Activated CD4-positive, alpha-beta T cell treated with anti-CD3 and anti-CD28 coated beads, Interleukin-2, amount 10 ng/mL, durations not matched to agents 24 days and 14 days (primary cell): ENCODE measurements at regions not wholly inside any gene's neighbourhood (a gene's known extent, or its start where the extent isn't known, plus 50 kb on each side); places are given as distances from the start of the nearest gene placed in this dataset.
"Not testable (repeated sequence)": the region's sequence is repeated elsewhere in the genome, so short reads cannot be mapped to it uniquely, and the experiment has no call there.

ENCODE experiments used
- DNase-seq: peaks from one replicate; pipeline ENCODE4 v3.0.0; 2022
- H3K27ac Mint-ChIP-seq: one replicate; pipeline ENCODE4 v1.8.0; 2022; ENCODE audit warnings: mild to moderate bottlenecking, mixed read lengths
- H3K27me3 Mint-ChIP-seq: one replicate; pipeline ENCODE4 v1.8.0; 2022; ENCODE audit warnings: mixed read lengths
- H3K36me3 Mint-ChIP-seq: one replicate; pipeline ENCODE4 v1.8.0; 2022; ENCODE audit warnings: low read depth, mild to moderate bottlenecking, mixed read lengths
- H3K4me1 Mint-ChIP-seq: one replicate; pipeline ENCODE4 v1.8.0; 2021; ENCODE audit warnings: mixed read lengths
- H3K4me3 Mint-ChIP-seq: one replicate; pipeline ENCODE4 v1.8.0; 2022; ENCODE audit warnings: mild to moderate bottlenecking, moderate library complexity, mixed read lengths
- H3K9me3 Mint-ChIP-seq: one replicate; pipeline ENCODE4 v1.8.0; 2021; ENCODE audit warnings: mixed read lengths
- intact Hi-C: fragments of 100-400 bp; cut with micrococcal nuclease; formaldehyde crosslinking; loops from one replicate; pipeline ENCODE4 v1.15.1; 2023

DNA sequence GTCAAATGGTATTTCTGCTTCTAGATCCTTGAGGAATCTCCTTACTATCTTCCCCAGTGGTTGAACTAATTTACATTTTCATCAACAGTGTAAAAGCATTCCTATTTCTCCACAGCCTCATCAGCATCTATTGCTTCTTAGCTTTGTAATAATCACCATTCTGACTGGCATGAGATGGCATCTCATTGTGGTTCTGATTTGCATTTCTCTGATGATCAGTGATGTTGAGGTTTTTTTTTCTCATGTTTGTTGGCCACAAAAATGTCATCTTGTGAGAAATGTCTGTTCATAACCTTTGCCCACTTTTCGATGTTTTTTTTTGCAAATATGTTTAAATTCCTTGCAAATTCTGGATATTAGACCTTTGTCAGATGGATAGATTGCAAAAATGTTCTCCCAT lies 797.3 kb downstream of the KCNA4 start:
- not testable (repeated sequence) for H3K27me3 Mint-ChIP-seq, H3K36me3 Mint-ChIP-seq
- H3K9me3 Mint-ChIP-seq = peaks cover 20% of the 10 kb centered on the region

DNA sequence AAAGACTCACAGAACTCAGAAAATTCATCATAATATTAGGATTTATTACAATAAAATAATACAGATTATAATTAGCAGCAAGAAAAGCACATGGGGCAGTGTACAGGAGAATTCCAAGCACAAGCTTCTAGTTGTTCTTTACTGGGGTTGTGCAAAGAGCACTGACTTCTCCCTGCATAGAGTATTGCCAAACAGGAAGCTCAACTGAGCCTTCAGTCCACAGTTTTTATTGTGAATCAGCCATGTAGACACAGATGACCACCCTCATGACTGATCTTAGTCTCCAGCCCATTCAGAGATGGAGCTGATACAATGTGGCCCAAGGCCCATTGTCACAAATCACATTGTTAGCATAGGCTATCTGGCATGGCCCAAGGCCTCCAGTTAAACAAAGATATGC lies 798.9 kb downstream of the KCNA4 start:
- DNase-seq = no peak
- Mint-ChIP-seq H3K4me3 (no peak overlapping the region), H3K27ac (no peak overlapping the region), H3K27me3 (no peaks in the 10 kb centered on the region), H3K4me1 (no peaks in the 10 kb centered on the region), H3K9me3 (peaks cover 12% of the 10 kb centered on the region), H3K36me3 (no peaks in the 10 kb centered on the region)
- intact Hi-C loops = no loop called here

More for the DNA sequence above, 797.3 kb downstream of the KCNA4 start:
- H3K4me3 Mint-ChIP-seq, H3K27ac Mint-ChIP-seq, intact Hi-C loops, DNase-seq, H3K4me1 Mint-ChIP-seq: not testable (repeated sequence)

DNA sequence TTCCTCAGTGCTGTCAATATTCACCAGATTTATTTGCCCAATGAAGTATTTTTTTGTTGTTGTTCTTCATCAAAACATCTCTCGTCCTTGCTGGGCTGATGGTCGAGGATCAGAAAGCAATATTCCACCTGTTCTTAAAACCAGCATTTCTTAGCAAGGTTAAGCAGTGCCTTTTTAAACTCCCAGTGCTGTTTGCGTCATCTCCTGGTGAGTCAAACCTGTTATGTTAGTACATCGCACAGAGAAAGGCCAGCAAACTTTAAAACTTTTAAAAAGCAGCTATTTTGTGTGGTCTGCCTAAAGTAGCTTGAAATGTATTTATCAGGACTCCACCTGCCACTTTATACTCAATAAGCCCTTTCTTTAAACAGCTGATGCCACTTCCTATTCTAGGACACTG lies 802.0 kb downstream of the KCNA4 start:
- H3K36me3 Mint-ChIP-seq = no peaks in the 10 kb centered on the region

DNA sequence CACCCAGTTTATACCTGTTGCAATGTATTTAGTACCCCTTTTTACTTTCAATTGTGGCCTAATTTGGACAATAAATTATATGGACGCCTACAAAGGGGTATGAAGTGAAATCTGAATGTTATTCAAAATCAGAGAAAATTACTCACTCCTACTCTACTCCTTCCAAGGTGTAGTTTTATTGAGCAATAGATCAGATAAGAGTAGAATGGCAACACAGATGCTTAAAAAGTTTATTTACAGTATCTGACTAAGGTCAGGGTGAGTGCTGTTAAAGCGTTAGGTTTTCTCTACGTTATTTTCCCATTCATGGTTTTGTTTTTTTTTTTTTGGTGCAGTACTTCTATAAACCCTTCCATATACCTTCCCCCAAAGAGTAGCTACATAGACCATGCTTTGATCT lies 805.6 kb downstream of the KCNA4 start:
- Mint-ChIP-seq H3K4me3 (no peak overlapping the region), H3K27ac (no peak overlapping the region), H3K36me3 (no peaks in the 10 kb centered on the region)

More for the DNA sequence above, 802.0 kb downstream of the KCNA4 start:
- no peaks in the 10 kb centered on the region for H3K4me1 Mint-ChIP-seq
- no peak for DNase-seq
- H3K9me3 Mint-ChIP-seq = peaks cover 9% of the 10 kb centered on the region
- H3K4me3 Mint-ChIP-seq = no peak overlapping the region
- no peak overlapping the region for H3K27ac Mint-ChIP-seq
- intact Hi-C loops = no loop called here
- H3K27me3 Mint-ChIP-seq = no peaks in the 10 kb centered on the region

DNA sequence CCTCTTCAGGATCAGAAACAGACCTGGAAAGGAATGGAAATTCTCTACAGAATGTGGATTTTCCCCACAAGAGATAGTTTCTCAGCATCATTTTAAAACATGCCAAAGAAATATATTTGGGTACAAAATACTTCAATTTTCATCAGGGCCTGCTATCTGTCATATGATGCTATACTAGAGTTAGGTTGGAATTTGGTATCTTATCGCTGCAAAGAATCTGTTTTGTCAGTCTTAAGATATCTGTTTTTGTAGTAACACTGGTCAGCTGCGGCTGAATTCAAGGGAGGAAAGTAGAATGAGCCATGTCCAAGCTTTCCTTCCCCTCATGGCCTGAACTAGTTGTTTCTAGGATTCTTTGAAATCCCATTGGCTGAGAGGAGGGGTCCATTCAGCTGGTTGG lies 806.4 kb downstream of the KCNA4 start:
- DNase-seq = no peak
- Mint-ChIP-seq H3K4me1 (no peaks in the 10 kb centered on the region), H3K27me3 (no peaks in the 10 kb centered on the region), H3K27ac (no peak overlapping the region), H3K9me3 (no peaks in the 10 kb centered on the region), H3K4me3 (no peak overlapping the region), H3K36me3 (no peaks in the 10 kb centered on the region)
- intact Hi-C loops = no loop called here

More for the DNA sequence above, 805.6 kb downstream of the KCNA4 start:
- Mint-ChIP-seq H3K9me3 (no peaks in the 10 kb centered on the region), H3K4me1 (no peaks in the 10 kb centered on the region), H3K27me3 (no peaks in the 10 kb centered on the region)
- intact Hi-C loops = no loop called here
- DNase-seq = no peak

DNA sequence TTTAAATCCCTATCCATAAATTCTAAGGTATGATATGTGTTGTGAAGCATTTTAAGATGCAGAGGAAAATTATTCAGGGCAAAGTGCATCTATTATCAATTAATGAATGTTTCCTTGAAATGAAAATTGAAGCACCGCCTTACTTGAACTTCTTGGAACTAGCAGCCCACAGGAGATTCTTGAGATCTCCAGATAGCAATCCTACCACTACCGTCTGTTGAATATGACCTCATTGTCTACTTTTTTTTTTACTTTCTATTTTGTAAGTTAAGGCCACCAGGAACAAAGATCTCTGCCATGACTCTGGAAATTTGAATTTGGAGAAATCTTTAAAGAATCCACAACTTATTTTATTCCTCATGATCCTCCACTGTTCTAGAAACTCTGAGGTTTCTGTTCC lies 808.7 kb downstream of the KCNA4 start:
- Mint-ChIP-seq H3K36me3 (no peaks in the 10 kb centered on the region), H3K4me1 (no peaks in the 10 kb centered on the region), H3K4me3 (no peak overlapping the region), H3K27me3 (no peaks in the 10 kb centered on the region), H3K27ac (no peak overlapping the region), H3K9me3 (no peaks in the 10 kb centered on the region)
- no peak for DNase-seq
- intact Hi-C loops = no loop called here

DNA sequence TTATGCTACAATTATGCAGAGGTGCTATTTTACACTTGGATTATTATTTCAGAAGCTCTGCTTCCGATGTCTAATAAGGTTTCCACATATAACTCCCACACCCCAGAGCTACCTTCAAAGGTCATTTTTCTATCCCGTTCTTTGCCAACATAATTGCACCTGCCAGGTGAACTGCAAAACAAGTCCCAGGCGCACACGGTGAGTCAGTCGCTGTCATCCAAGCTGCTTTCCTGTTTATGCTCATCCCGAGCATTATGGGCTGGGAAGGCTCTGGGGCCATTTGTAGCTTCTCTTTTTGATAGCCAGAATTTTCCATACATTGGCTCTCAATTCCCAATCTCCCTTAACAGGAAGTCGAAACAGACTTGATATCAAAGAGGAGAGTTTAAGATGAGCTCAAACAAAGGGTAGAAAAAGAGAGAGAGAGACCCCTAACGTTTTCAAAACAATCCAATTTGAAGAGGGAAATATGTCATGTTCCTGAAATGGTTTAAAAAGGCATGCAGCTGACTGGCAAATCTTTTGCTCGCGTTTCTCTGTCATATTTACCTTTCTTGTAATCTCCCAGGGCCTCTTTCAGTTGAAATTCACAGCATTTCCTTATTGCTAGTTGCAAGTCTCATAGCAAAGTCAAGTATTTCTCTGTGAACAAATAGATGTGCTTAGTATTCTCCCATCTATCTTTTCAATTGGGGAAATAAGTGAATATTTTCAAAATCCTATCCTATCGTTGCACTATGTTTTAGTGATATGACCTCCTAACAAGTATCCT lies 815.9 kb downstream of the KCNA4 start:
- Mint-ChIP-seq H3K4me3 (no peak overlapping the region), H3K27ac (no peak overlapping the region), H3K9me3 (no peaks in the 10 kb centered on the region), H3K4me1 (no peaks in the 10 kb centered on the region), H3K27me3 (no peaks in the 10 kb centered on the region), H3K36me3 (no peaks in the 10 kb centered on the region)
- intact Hi-C loops = no loop called here
- no peak for DNase-seq

DNA sequence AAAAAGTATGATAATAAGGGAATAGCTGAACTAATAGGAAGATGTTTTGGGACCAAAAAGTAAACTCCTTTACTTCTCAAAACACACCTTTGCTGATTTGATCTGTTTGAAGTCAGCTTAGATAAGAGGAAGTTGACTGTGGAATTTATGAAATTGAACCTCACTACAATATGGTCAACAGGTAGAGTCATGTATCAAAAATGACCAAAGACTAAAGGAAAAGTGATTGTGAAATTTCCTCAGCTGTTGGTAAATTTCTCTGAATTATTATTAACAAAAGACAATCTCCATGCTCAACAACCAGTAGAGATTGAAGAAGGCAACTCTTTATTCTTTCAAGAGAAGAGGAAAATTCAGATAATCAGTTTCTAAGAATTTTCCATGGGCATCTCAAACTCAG lies 826.5 kb downstream of the KCNA4 start:
- intact Hi-C loops = no loop called here
- Mint-ChIP-seq H3K27me3 (no peaks in the 10 kb centered on the region), H3K4me1 (no peaks in the 10 kb centered on the region), H3K36me3 (no peaks in the 10 kb centered on the region), H3K27ac (no peak overlapping the region), H3K9me3 (peaks cover 9% of the 10 kb centered on the region), H3K4me3 (no peak overlapping the region)
- no peak for DNase-seq

DNA sequence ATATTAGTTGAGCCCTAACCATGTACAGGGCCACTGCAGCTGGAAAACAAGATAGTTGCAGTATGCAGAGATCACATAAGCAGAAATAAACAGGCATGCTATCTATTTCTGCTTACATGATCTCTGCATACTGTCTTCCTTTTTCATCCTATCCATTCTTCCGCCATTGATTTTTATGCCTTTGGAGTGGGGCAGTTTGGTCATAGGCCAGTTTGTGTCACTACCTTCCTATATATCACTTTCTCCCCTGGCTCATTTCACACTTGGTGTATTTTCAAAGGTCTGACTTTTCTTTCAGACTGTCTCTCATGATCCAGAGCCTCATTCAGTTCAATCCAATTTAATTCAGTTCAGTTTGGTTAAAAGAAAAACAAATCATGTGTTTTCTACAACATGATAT lies 829.6 kb downstream of the KCNA4 start:
- Mint-ChIP-seq H3K27ac (no peak overlapping the region), H3K27me3 (no peaks in the 10 kb centered on the region)
- intact Hi-C loops = no loop called here

DNA sequence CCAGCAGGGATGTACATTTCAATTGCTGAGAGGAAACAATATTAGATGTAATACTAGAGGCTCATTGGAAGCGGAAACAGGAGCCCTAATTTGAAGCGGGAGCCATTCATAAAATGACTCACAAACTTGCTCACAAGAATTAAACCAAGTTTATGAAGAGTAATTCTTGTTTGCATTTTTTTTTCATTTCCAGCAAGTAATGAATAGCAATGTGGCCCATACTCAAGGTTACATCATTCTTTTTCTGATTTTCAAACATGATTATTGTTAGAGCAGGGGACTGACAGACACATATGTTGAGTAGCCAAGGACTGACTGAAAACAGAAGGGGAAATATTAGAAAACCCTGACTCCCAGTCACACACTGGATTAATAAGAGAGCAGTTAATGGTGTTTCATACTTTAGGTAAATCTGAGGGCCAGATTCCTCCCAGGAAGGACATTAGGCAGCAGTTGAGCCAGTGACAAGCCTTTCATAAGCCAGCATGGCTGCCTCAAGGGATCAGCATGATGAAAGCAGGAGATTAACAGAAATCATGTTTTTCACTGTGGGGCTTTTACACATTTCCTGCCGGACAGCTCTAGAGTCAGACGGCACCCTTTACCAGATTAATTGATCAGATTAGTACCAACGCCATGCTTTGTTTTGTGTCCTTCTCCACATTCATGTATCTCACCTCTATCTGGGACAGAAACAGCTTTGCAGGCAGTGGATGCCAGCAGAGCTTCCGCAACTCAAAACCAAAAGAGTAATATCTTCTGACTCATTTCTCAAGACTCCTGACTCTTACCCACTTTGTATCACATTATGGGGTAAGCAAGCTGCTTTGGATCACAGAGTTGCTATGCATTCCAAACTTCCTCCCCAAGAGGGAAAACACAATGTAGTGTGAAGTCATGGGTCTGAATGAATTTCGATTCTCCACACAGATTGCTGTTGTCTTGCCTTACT lies 831.6 kb downstream of the KCNA4 start:
- H3K27me3 Mint-ChIP-seq = no peaks in the 10 kb centered on the region
- intact Hi-C loops = no loop called here
- no peaks in the 10 kb centered on the region for H3K4me1 Mint-ChIP-seq

More for the DNA sequence above, 829.6 kb downstream of the KCNA4 start:
- Mint-ChIP-seq H3K9me3 (peaks cover 9% of the 10 kb centered on the region), H3K4me1 (no peaks in the 10 kb centered on the region), H3K36me3 (no peaks in the 10 kb centered on the region), H3K4me3 (no peak overlapping the region)
- no peak for DNase-seq

DNA sequence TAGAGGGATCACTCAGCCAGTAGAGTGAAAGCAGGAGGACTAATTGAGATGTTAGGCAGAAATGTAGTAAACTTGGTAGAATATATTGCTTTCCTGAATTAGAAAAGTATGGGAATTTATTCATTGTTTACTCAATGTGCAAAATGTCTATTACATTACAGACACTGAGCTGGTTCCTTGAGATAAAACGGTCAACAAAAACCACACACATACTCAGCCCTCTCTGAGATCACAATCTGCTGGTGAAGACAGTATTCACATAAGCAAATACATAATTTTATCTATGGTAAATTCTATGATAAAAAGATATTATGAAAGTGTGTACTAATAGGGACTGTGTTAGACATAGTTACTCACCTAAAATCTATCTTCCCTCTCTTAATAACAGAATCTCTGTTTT lies 833.5 kb downstream of the KCNA4 start:
- H3K36me3 Mint-ChIP-seq = no peaks in the 10 kb centered on the region
- no peak for DNase-seq
- intact Hi-C loops = no loop called here
- no peak overlapping the region for H3K27ac Mint-ChIP-seq
- no peaks in the 10 kb centered on the region for H3K27me3 Mint-ChIP-seq
- peaks cover 16% of the 10 kb centered on the region for H3K9me3 Mint-ChIP-seq
- H3K4me1 Mint-ChIP-seq = no peaks in the 10 kb centered on the region
- H3K4me3 Mint-ChIP-seq = no peak overlapping the region

More for the DNA sequence above, 831.6 kb downstream of the KCNA4 start:
- Mint-ChIP-seq H3K36me3 (no peaks in the 10 kb centered on the region), H3K27ac (no peak overlapping the region), H3K4me3 (no peak overlapping the region), H3K9me3 (peaks cover 16% of the 10 kb centered on the region)
- no peak for DNase-seq

DNA sequence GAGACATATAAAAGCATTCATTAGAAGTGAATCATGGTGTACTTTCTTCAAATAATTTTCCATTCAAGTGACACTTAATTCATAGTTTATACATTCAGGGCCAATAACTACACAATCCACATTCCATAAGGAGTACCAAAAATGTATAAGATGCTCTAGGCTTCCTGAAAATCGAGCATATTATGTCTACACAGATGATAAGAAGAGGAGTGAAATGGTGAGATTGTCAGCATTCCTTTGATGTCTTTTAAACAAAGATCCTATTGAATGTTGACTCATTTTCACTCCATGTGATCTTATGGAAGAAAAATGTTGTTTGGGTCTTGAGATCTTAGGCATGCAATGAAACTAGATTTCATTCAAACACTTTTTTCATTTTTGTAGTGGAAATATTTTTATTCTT lies 843.2 kb downstream of the KCNA4 start:
- DNase-seq = no peak
- no peaks in the 10 kb centered on the region for H3K9me3 Mint-ChIP-seq
- intact Hi-C loops = no loop called here
- no peak overlapping the region for H3K27ac Mint-ChIP-seq
- no peaks in the 10 kb centered on the region for H3K36me3 Mint-ChIP-seq
- H3K4me3 Mint-ChIP-seq = no peak overlapping the region
- no peaks in the 10 kb centered on the region for H3K4me1 Mint-ChIP-seq
- H3K27me3 Mint-ChIP-seq = no peaks in the 10 kb centered on the region

DNA sequence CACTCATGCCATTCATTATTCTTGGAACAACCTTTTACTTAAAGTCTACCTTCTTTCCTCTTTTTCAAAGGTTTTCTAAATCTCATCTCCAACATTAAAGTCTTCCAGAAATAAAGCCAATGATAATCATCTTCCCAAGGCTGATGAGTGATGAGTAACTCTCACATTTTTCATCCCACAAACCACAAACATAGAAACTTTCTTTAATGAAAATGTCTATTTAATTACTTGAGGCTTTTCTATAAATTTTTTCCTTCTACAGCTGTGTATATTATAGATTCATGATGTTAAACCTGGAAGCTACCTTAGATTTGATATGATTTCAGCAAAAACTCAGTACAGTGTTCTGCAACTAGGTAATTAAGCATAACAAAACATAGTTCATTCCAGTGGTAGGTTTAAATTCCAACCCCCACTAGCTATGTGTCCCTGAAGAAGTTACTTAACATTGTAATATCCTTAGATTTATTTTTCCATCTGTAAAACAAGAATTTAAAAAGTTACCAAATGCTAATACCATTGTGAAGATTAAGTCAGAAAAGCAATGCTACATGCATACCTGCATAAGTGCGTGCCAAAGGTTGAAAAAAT lies 845.4 kb downstream of the KCNA4 start:
- DNase-seq = no peak
- Mint-ChIP-seq H3K27ac (no peak overlapping the region), H3K36me3 (no peaks in the 10 kb centered on the region), H3K27me3 (no peaks in the 10 kb centered on the region), H3K9me3 (no peaks in the 10 kb centered on the region), H3K4me3 (no peak overlapping the region), H3K4me1 (no peaks in the 10 kb centered on the region)
- intact Hi-C loops = no loop called here

DNA sequence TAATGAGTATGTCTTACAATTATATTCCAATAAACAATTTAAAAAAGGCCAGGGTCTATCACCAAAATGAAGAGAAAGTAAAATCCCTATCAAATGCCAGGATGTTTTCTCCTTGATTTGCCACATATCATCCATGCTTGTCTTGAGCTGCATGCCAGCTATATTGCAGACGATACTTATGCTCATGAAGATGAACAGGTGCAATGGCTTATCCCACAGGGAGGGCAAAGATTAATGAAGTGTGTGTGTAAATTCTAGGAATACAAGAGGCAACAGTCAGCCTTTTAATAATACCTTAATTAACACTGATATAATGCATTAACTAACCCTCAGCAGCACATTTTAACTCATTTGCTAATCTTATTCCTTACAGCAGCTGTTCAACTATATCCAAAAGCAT lies 850.5 kb downstream of the KCNA4 start:
- H3K9me3 Mint-ChIP-seq = no peaks in the 10 kb centered on the region
- H3K4me3 Mint-ChIP-seq = no peak overlapping the region
- DNase-seq = no peak
- H3K27ac Mint-ChIP-seq = no peak overlapping the region
- no peaks in the 10 kb centered on the region for H3K4me1 Mint-ChIP-seq
- no peaks in the 10 kb centered on the region for H3K36me3 Mint-ChIP-seq
- intact Hi-C loops = no loop called here
- H3K27me3 Mint-ChIP-seq = no peaks in the 10 kb centered on the region
